Transverse colon (tissue), 4 donors: ENCODE measurements at regions not wholly inside any gene's neighbourhood (a gene's known extent, or its start where the extent isn't known, plus 50 kb on each side); places are given as distances from the start of the nearest gene placed in this dataset.

ENCODE experiments used
- DNase-seq: peaks from one replicate; pipeline ENCODE4 v3.0.0-alpha.2; 2019
- H3K27ac ChIP-seq, 4 donors: fragments of 200-600 bp; sonication (generic); 2 replicates each; pipeline ENCODE4 v1.5.1; 2016 to 2018; ENCODE audit warnings: inconsistent platforms in 4 of 4
- H3K27me3 ChIP-seq: fragments of 200-600 bp; sonication (generic); 2 replicates; pipeline ENCODE4 v1.5.1; 2017; ENCODE audit warnings: inconsistent platforms
- H3K36me3 ChIP-seq, 4 donors: fragments of 200-600 bp; sonication (generic); 2 replicates each; pipeline ENCODE4 v1.5.1; 2017 to 2019; ENCODE audit warnings: inconsistent platforms in 4 of 4
- H3K4me1 ChIP-seq, 4 donors: fragments of 200-600 bp; sonication (generic); 2 replicates each; pipeline ENCODE4 v1.5.1; 2017 to 2020; ENCODE audit warnings: inconsistent platforms in 4 of 4
- H3K4me3 ChIP-seq, 4 donors: fragments of 200-600 bp; sonication (generic); 1 replicate in 1 of 4; 2 replicates in 3 of 4; pipeline versions ENCODE4 v1.5.1 to v1.6.1; 2017 to 2019; ENCODE audit warnings: inconsistent platforms in 4 of 4
- H3K9me3 ChIP-seq, 2 donors: fragments of 200-600 bp; sonication (generic); 2 replicates each; pipeline ENCODE4 v1.5.1; 2017 to 2019; ENCODE audit warnings: inconsistent platforms in 2 of 2
- EP300 ChIP-seq: sonication (generic); formaldehyde crosslinking; IDR thresholded peaks from one replicate; pipeline ENCODE4 v1.6.1; 2017; ENCODE audit warnings: antibody characterized with exemption, low read depth
- POLR2A ChIP-seq: fragments of 450-650 bp; IDR thresholded peaks from one replicate; pipeline ENCODE4 v1.6.1; 2016; ENCODE audit warnings: antibody characterized with exemption, mild to moderate bottlenecking, moderate library complexity
- POLR2AphosphoS5 ChIP-seq, 3 donors: sonication (generic); formaldehyde crosslinking; IDR thresholded peaks; one replicate each; pipeline ENCODE4 v1.6.1; 2016; ENCODE audit warnings: antibody characterized with exemption in 3 of 3
- WGBS, 2 donors: methylation state at CpG; one replicate each; pipeline ENCODE4 v1.1.5; 2018; ENCODE audit warnings: low coverage in 1 of 2; 5-methylcytosine and 5-hydroxymethylcytosine counted together
- in situ Hi-C, 4 donors: fragments of 200-750 bp; cut with MboI; loops; one replicate each; pipeline versions ENCODE4 v1.15.0 to v1.15.1; 2017; ENCODE audit warnings: low sequenced_read_pairs in 3 of 4, low pct_ligation_motif_present in 1 of 4, low pct_unique_long_range_greater_than_20kb in 1 of 4
- intact Hi-C: fragments of 100-400 bp; cut with DNase I; formaldehyde crosslinking; loops from one replicate; pipeline ENCODE4 v1.15.1; 2023; ENCODE audit warnings: low total_unique reads
- TF ChIP-seq, protein P1 (sequence below), 5 experiments: fragments of 200-600 bp in 3 of 5; fragments of 450-650 bp in 2 of 5; sonication (generic) in 3 of 5; IDR thresholded peaks; 1 replicate in 2 of 5; 2 replicates in 3 of 5; pipeline ENCODE4 v1.5.1; 2016 to 2017; ENCODE audit warnings: antibody characterized with exemption in 5 of 5, inconsistent platforms in 3 of 5, mild to moderate bottlenecking in 2 of 5, moderate library complexity in 1 of 5

- 64 to 75% methylated on average over 2 of the region's 2 CpGs for WGBS, 2 donors
Measured at GRCh38 chr7:49080896-49081475, 156.6 kb downstream of the CDC14C start.

DNA sequence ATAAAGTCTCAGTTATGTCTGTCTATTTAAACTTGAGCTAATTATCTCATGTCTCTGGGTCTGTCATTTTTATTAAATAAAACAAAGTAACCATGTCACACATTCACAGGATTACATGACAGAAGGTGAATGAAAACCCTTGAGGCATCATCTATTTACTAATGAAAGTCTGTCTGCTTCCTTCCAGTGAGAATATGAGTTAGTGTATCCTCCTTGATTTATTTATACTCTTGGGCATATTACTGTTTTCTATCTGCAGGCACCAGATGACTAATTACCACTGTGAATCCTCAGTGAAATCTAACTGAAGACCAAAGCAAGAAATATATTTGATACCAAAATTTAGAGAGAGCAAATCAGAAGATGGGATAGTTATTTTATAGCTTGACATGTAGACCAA lies 163.7 kb downstream of the CDC14C start:
- intact Hi-C loops = no loop called here
- Histone ChIP-seq H3K27ac (no peak overlapping the region), H3K4me1 (no peaks in the 10 kb centered on the region), H3K9me3 (peaks cover 0 to 4% of the 10 kb centered on the region in 2 donors), H3K27me3 (no peaks in the 10 kb centered on the region), H3K4me3 (no peak overlapping the region), H3K36me3 (no peaks in the 10 kb centered on the region)
- DNase-seq = no peak
- TF ChIP-seq EP300 (no peak), POLR2A (no peak), POLR2AphosphoS5 (IDR thresholded peaks at IDR 0.05) (no peak)
- TF ChIP-seq, protein P1, sequence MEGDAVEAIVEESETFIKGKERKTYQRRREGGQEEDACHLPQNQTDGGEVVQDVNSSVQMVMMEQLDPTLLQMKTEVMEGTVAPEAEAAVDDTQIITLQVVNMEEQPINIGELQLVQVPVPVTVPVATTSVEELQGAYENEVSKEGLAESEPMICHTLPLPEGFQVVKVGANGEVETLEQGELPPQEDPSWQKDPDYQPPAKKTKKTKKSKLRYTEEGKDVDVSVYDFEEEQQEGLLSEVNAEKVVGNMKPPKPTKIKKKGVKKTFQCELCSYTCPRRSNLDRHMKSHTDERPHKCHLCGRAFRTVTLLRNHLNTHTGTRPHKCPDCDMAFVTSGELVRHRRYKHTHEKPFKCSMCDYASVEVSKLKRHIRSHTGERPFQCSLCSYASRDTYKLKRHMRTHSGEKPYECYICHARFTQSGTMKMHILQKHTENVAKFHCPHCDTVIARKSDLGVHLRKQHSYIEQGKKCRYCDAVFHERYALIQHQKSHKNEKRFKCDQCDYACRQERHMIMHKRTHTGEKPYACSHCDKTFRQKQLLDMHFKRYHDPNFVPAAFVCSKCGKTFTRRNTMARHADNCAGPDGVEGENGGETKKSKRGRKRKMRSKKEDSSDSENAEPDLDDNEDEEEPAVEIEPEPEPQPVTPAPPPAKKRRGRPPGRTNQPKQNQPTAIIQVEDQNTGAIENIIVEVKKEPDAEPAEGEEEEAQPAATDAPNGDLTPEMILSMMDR (IDR thresholded peaks at IDR 0.05) = no peak
- in situ Hi-C loops = no loop called here

More at GRCh38 chr7:49080896-49081475, 156.6 kb downstream of the CDC14C start:
- in situ Hi-C loops = no loop called here
- intact Hi-C loops = no loop called here
- no peaks in the 10 kb centered on the region for H3K4me1 ChIP-seq
- H3K36me3 ChIP-seq = no peaks in the 10 kb centered on the region
- H3K4me3 ChIP-seq = no peak overlapping the region
- TF ChIP-seq EP300 (no peak), POLR2A (no peak), POLR2AphosphoS5 (IDR thresholded peaks at IDR 0.05) (no peak)
- TF ChIP-seq, protein P1 (IDR thresholded peaks at IDR 0.05) = no peak
- DNase-seq = no peak
- no peaks in the 10 kb centered on the region for H3K9me3 ChIP-seq
- H3K27me3 ChIP-seq = no peaks in the 10 kb centered on the region
- H3K27ac ChIP-seq = no peak overlapping the region

GRCh38 chr7:49089717-49090116 lies 165.4 kb downstream of the CDC14C start:
- no peaks in the 10 kb centered on the region for H3K4me1 ChIP-seq
- H3K27me3 ChIP-seq = no peaks in the 10 kb centered on the region
- peaks cover 0 to 4% of the 10 kb centered on the region in 2 donors for H3K9me3 ChIP-seq
- no peak overlapping the region for H3K27ac ChIP-seq
- no peak for DNase-seq
- TF ChIP-seq, protein P1 (IDR thresholded peaks at IDR 0.05) = no peak
- TF ChIP-seq POLR2AphosphoS5 (IDR thresholded peaks at IDR 0.05) = no peak
- TF ChIP-seq EP300 = no peak
- TF ChIP-seq POLR2A = no peak
- in situ Hi-C loops (no loop called here), intact Hi-C loops (no loop called here)
- H3K36me3 ChIP-seq = no peaks in the 10 kb centered on the region
- no peak overlapping the region for H3K4me3 ChIP-seq
- 50 to 63% methylated on average over 2 of the region's 2 CpGs for WGBS, 2 donors

- in situ Hi-C loops = no loop called here
- H3K9me3 ChIP-seq = peaks cover 0 to 4% of the 10 kb centered on the region in 2 donors
- no peak for TF ChIP-seq POLR2A
- intact Hi-C loops = no loop called here
- DNase-seq = no peak
- no peak overlapping the region for H3K27ac ChIP-seq
- H3K36me3 ChIP-seq = no peaks in the 10 kb centered on the region
- no peak overlapping the region for H3K4me3 ChIP-seq
- H3K27me3 ChIP-seq = no peaks in the 10 kb centered on the region
- 48 to 51% methylated on average over 3 of the region's 3 CpGs for WGBS, 2 donors
- H3K4me1 ChIP-seq = no peaks in the 10 kb centered on the region
Measured at GRCh38 chr7:49091089-49091488, 166.7 kb downstream of the CDC14C start.

DNA sequence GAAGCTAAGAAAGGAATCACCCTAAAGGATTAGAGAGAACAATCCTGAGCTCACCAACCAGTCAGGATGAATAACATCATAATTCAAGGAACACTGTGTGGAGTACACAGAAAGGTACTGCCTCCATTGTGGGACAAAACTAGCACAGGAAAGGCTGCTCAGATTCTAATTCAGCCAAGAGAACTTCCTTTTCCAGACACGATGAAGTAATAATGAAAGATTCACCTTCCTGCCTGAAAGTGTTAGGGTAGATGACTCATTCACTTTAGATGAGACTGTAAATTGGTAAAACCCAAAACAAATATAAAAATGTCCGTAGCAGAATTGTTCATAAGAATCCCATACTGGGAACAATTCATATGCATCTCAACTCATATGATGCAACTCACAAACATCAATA lies 167.2 kb downstream of the CDC14C start:
- intact Hi-C loops = no loop called here
- no peak for DNase-seq
- Histone ChIP-seq H3K9me3 (peaks cover 0 to 4% of the 10 kb centered on the region in 2 donors), H3K4me3 (no peak overlapping the region), H3K27me3 (no peaks in the 10 kb centered on the region), H3K36me3 (no peaks in the 10 kb centered on the region), H3K27ac (no peak overlapping the region), H3K4me1 (no peaks in the 10 kb centered on the region)
- WGBS, 2 donors = 13 to 32% methylated on average over 2 of the region's 2 CpGs
- in situ Hi-C loops = no loop called here
- TF ChIP-seq, protein P1 (IDR thresholded peaks at IDR 0.05) = no peak
- TF ChIP-seq POLR2A (no peak), POLR2AphosphoS5 (IDR thresholded peaks at IDR 0.05) (no peak), EP300 (no peak)
